Type B pancreatic cell (in vitro differentiated cells): ENCODE measurements at regions not wholly inside any gene's neighbourhood (a gene's known extent, or its start where the extent isn't known, plus 50 kb on each side); places are given as distances from the start of the nearest gene placed in this dataset.
"Not testable (repeated sequence)": the region's sequence is repeated elsewhere in the genome, so short reads cannot be mapped to it uniquely, and the experiment has no call there.

Experiments used
- DNase-seq: peaks from one replicate; pipeline ENCODE4 v3.0.0; 2021; ENCODE audit warnings: mixed read lengths; ENCODE audit not compliant: unreplicated experiment; ENCODE audit errors: extremely low spot score
- H3K27ac Mint-ChIP-seq: 2 replicates; pipeline ENCODE4 v1.8.0; 2021; ENCODE audit warnings: mild to moderate bottlenecking, mixed read lengths
- H3K27me3 Mint-ChIP-seq: 2 replicates; pipeline ENCODE4 v1.8.0; 2021; ENCODE audit warnings: mixed read lengths
- H3K36me3 Mint-ChIP-seq: 2 replicates; pipeline ENCODE4 v1.8.0; 2021; ENCODE audit warnings: mixed read lengths
- H3K4me1 Mint-ChIP-seq: one replicate; pipeline ENCODE4 v1.8.0; 2021; ENCODE audit warnings: mixed read lengths; ENCODE audit not compliant: unreplicated experiment
- H3K4me3 Mint-ChIP-seq: 2 replicates; pipeline ENCODE4 v1.8.0; 2021; ENCODE audit warnings: mild to moderate bottlenecking, mixed read lengths
- H3K9me3 Mint-ChIP-seq: 2 replicates; pipeline ENCODE4 v1.8.0; 2021; ENCODE audit warnings: mixed read lengths
- TF ChIP-seq, protein P1 (sequence below): fragments of 200-600 bp; sonication (generic); conservative IDR thresholded peaks from 2 replicates; pipeline ENCODE4 v1.5.0; 2021; ENCODE audit warnings: antibody characterized with exemption, mild to moderate bottlenecking

DNA sequence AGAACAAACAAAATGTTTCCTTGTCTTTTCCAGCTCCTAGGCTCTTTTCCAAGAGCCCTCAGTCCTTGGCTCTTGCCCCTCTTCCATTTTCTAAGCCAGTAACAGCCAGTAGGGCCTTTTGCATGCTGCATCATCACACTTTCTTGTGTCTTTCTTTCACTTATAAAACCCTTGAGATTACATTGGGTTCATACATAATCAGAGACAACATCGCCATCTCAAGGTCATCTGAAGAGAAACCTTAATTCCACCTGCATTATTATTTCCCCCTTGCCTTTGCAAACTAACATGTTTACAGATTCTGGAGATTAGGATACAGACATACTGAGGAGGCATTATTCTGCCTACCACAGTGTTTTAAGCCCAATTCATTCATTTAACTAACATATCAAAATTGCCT, 697.3 kb downstream of the TRIB2 start:
- Mint-ChIP-seq H3K36me3 (no peaks in the 10 kb centered on the region), H3K27ac (no peak overlapping the region), H3K27me3 (no peaks in the 10 kb centered on the region), H3K4me1 (no peaks in the 10 kb centered on the region), H3K9me3 (no peaks in the 10 kb centered on the region), H3K4me3 (no peak overlapping the region)
- DNase-seq = no peak
- TF ChIP-seq, protein P1, sequence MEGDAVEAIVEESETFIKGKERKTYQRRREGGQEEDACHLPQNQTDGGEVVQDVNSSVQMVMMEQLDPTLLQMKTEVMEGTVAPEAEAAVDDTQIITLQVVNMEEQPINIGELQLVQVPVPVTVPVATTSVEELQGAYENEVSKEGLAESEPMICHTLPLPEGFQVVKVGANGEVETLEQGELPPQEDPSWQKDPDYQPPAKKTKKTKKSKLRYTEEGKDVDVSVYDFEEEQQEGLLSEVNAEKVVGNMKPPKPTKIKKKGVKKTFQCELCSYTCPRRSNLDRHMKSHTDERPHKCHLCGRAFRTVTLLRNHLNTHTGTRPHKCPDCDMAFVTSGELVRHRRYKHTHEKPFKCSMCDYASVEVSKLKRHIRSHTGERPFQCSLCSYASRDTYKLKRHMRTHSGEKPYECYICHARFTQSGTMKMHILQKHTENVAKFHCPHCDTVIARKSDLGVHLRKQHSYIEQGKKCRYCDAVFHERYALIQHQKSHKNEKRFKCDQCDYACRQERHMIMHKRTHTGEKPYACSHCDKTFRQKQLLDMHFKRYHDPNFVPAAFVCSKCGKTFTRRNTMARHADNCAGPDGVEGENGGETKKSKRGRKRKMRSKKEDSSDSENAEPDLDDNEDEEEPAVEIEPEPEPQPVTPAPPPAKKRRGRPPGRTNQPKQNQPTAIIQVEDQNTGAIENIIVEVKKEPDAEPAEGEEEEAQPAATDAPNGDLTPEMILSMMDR = no peak

DNA sequence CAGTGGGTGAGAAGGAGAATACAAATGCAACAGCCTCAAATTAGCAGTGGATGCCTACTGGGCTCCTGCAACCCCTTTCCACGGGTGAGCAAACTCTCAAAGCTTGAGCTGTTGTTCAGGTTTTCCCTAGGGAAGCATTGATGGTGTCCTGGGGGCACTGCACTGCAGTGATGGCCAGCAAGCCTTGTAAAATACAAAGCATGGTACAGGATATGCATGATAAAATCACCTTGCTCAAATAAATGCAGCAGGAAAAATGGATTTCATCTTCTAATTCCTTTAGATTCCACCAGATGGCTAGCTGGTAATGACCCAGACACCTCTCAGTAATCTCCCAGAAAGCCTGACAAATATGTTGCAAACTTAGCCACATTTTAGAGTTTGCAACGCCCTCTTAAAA, 698.2 kb downstream of the TRIB2 start:
- H3K9me3 Mint-ChIP-seq = no peaks in the 10 kb centered on the region
- H3K36me3 Mint-ChIP-seq = no peaks in the 10 kb centered on the region
- no peaks in the 10 kb centered on the region for H3K4me1 Mint-ChIP-seq
- H3K4me3 Mint-ChIP-seq = no peak overlapping the region
- no peak overlapping the region for H3K27ac Mint-ChIP-seq
- DNase-seq = no peak
- TF ChIP-seq, protein P1 = no peak
- H3K27me3 Mint-ChIP-seq = no peaks in the 10 kb centered on the region

DNA sequence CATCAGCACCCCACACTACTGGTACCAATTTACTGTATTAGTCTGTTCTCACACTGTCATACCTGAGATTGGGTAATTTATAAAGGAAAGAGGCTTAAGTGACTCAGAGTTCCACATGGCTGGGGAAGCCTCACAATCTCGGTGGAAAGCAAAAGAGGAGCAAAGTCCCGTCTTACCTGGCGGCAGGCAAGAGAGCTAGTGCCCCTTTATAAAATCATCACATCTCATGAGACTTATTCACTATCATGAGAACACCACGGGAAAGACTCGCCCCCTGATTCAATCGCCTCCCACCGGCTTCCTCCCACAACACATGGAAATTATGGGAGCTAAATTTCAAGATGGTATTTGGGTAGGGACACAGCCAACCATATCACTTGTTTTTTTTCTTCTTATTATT, 717.2 kb downstream of the TRIB2 start:
- Mint-ChIP-seq H3K9me3 (no peaks in the 10 kb centered on the region), H3K36me3 (no peaks in the 10 kb centered on the region), H3K27me3 (no peaks in the 10 kb centered on the region), H3K4me3 (no peak overlapping the region), H3K27ac (no peak overlapping the region), H3K4me1 (no peaks in the 10 kb centered on the region)
- TF ChIP-seq, protein P1 = no peak
- DNase-seq = no peak

DNA sequence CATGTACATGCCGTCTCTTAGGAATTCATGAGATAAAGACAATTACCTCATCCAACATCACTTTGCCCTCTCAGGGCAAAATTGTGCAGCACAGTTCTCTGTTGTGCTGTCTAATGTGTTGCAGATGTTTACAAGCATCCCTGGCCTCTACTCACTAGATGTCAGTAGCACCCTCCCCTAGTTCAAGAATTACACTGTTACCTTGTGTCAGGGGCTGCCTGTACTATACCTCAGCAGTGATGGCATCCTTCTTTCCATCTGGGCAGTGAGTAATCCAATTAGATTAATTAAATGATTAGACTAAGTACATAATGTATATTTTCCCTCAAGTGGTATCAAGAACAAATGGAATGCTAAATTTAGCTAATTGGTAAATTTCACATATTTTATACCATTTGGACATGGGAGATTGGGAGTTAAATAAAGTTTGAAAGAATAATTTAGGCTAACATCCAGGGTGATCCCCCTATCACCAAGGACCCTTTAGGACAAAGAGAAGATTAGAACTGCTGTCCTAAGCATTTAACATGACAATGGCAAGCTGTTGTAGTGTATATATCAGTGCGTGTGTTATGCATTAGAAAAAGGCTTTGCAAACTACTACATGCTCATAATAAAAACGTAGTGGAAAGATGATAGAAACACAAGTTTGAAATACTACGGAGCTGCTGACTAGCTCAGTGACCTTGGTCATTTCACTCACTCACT, 727.0 kb downstream of the TRIB2 start:
- H3K4me1 Mint-ChIP-seq, H3K27me3 Mint-ChIP-seq, H3K9me3 Mint-ChIP-seq, H3K27ac Mint-ChIP-seq, DNase-seq, H3K36me3 Mint-ChIP-seq, H3K4me3 Mint-ChIP-seq: not testable (repeated sequence)

DNA sequence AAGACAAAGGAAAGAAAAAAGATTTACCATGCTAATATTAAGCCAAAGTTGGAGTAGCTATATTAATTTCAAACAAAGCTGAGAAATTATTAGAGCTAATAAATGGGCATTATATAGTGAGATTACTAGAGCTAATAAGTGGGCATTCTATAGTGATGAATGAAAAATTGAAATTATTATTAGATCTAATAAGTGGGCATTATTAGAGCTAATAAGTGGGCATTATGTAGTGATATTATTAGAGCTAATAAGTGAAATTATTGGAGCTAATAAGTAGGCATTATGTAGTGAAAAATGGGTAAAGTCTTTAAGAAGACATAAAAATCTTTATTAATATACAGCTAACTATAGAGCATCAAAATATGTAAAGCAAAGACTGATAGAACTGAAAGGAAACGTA, 745.7 kb downstream of the TRIB2 start:
- Mint-ChIP-seq H3K27ac (no peak overlapping the region), H3K27me3 (peaks cover 3% of the 10 kb centered on the region), H3K4me1 (no peaks in the 10 kb centered on the region), H3K4me3 (no peak overlapping the region), H3K9me3 (no peaks in the 10 kb centered on the region), H3K36me3 (no peaks in the 10 kb centered on the region)
- TF ChIP-seq, protein P1 = no peak
- DNase-seq = no peak

DNA sequence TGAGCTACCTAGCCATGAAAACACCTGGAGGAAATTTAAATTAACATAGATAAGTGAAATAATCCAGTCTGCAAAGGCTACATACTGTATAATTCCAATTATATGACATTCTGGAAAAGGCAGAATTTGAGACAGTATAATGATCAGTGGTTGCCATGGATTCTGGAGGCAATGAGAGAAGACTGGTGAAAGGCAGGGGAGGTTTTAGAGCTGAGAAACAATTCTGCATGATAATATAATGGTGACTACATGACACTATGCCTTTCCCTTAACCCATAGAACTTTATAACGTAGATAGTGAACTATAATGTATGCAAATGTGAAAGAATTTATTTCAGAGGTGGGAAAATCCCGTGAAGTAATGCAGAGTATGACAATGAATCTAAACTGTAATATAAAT, 749.3 kb downstream of the TRIB2 start:
- H3K4me3 Mint-ChIP-seq = no peak overlapping the region
- H3K9me3 Mint-ChIP-seq = no peaks in the 10 kb centered on the region
- no peaks in the 10 kb centered on the region for H3K4me1 Mint-ChIP-seq
- DNase-seq = no peak
- no peaks in the 10 kb centered on the region for H3K36me3 Mint-ChIP-seq
- TF ChIP-seq, protein P1 = no peak
- H3K27ac Mint-ChIP-seq = no peak overlapping the region
- peaks cover 3% of the 10 kb centered on the region for H3K27me3 Mint-ChIP-seq
